Suprapubic skin (tissue), 4 donors: ENCODE measurements at regions not wholly inside any gene's neighbourhood (a gene's known extent, or its start where the extent isn't known, plus 50 kb on each side); places are given as distances from the start of the nearest gene placed in this dataset.

Experiments used
- DNase-seq, 2 donors: peaks; one replicate each; pipeline ENCODE4 v3.0.0-alpha.2; 2019; ENCODE audit warnings: low spot score in 2 of 2
- H3K27ac ChIP-seq: fragments of 200-600 bp; sonication (generic); one replicate; pipeline ENCODE4 v1.5.1; 2019
- H3K27me3 ChIP-seq: fragments of 200-600 bp; sonication (generic); one replicate; pipeline ENCODE4 v1.5.1; 2019
- H3K36me3 ChIP-seq: fragments of 200-600 bp; sonication (generic); one replicate; pipeline ENCODE4 v1.5.1; 2019
- H3K4me1 ChIP-seq: fragments of 200-600 bp; sonication (generic); one replicate; pipeline ENCODE4 v1.5.1; 2019
- H3K4me3 ChIP-seq: fragments of 200-600 bp; sonication (generic); one replicate; pipeline ENCODE4 v1.5.1; 2019; ENCODE audit warnings: mild to moderate bottlenecking
- H3K9me3 ChIP-seq: fragments of 200-600 bp; sonication (generic); one replicate; pipeline ENCODE4 v1.5.1; 2019
- CTCF ChIP-seq, 2 donors: fragments of 200-600 bp in 1 of 2; fragments of 450-650 bp in 1 of 2; sonication (generic) in 1 of 2; IDR thresholded peaks; one replicate each; pipeline ENCODE4 v1.5.1; 2016 to 2019; ENCODE audit warnings: antibody characterized with exemption in 2 of 2, mild to moderate bottlenecking in 1 of 2, moderate library complexity in 1 of 2
- EP300 ChIP-seq: sonication (generic); formaldehyde crosslinking; IDR thresholded peaks from one replicate; pipeline ENCODE4 v1.6.1; 2017; ENCODE audit warnings: antibody characterized with exemption
- POLR2A ChIP-seq, 2 donors: fragments of 450-650 bp; IDR thresholded peaks; one replicate each; pipeline ENCODE4 v1.6.1; 2017; ENCODE audit warnings: antibody characterized with exemption in 2 of 2, mild to moderate bottlenecking in 2 of 2, moderate library complexity in 2 of 2
- POLR2AphosphoS5 ChIP-seq, 3 donors: sonication (generic); formaldehyde crosslinking; IDR thresholded peaks; one replicate each; pipeline ENCODE4 v1.6.1; 2017; ENCODE audit warnings: antibody characterized with exemption in 3 of 3
- WGBS: methylation state at CpG from one replicate; pipeline ENCODE4 v1.1.5; 2018; 5-methylcytosine and 5-hydroxymethylcytosine counted together

GRCh38 chr12:61999311-61999710 lies 260.9 kb upstream of the USP15 start:
- H3K4me1 ChIP-seq, result no peaks in the 10 kb centered on the region
- no peaks in the 10 kb centered on the region for H3K36me3 ChIP-seq
- TF ChIP-seq POLR2A (IDR thresholded peaks at IDR 0.05) (no peak), EP300 (no peak), CTCF (IDR thresholded peaks at IDR 0.05) (no peak), POLR2AphosphoS5 (IDR thresholded peaks at IDR 0.05) (no peak)
- DNase-seq, result no peak
- H3K27me3 ChIP-seq, result no peaks in the 10 kb centered on the region
- WGBS, result 63% methylated on average over 4 of the region's 4 CpGs
- H3K27ac ChIP-seq, result no peak overlapping the region
- H3K4me3 ChIP-seq, result no peak overlapping the region
- H3K9me3 ChIP-seq, result no peaks in the 10 kb centered on the region

GRCh38 chr12:62001424-62001823 lies 258.8 kb upstream of the USP15 start:
- Histone ChIP-seq H3K27me3 (no peaks in the 10 kb centered on the region), H3K36me3 (no peaks in the 10 kb centered on the region), H3K27ac (no peak overlapping the region), H3K4me1 (no peaks in the 10 kb centered on the region), H3K4me3 (no peak overlapping the region), H3K9me3 (no peaks in the 10 kb centered on the region)
- DNase-seq, result no peak
- 95% methylated on average over 6 of the region's 6 CpGs for WGBS
- TF ChIP-seq POLR2A (IDR thresholded peaks at IDR 0.05) (no peak), POLR2AphosphoS5 (IDR thresholded peaks at IDR 0.05) (no peak), EP300 (no peak), CTCF (IDR thresholded peaks at IDR 0.05) (no peak)

- no peaks in the 10 kb centered on the region for H3K4me1 ChIP-seq
- no peak overlapping the region for H3K4me3 ChIP-seq
- no peak for TF ChIP-seq POLR2AphosphoS5 (IDR thresholded peaks at IDR 0.05)
- no peak for TF ChIP-seq CTCF (IDR thresholded peaks at IDR 0.05)
- TF ChIP-seq EP300, result no peak
- TF ChIP-seq POLR2A (IDR thresholded peaks at IDR 0.05), result no peak
- 86% methylated on average over 1 of the region's 1 CpG for WGBS
- H3K27me3 ChIP-seq, result no peaks in the 10 kb centered on the region
- DNase-seq, result no peak
- no peaks in the 10 kb centered on the region for H3K36me3 ChIP-seq
- no peaks in the 10 kb centered on the region for H3K9me3 ChIP-seq
- H3K27ac ChIP-seq, result no peak overlapping the region
These were observed 257.0 kb upstream of the USP15 start for GRCh38 chr12:62003226-62003625.

GRCh38 chr12:62003701-62004100 lies 256.5 kb upstream of the USP15 start:
- no peak for TF ChIP-seq EP300
- TF ChIP-seq CTCF (IDR thresholded peaks at IDR 0.05), result no peak
- no peak for TF ChIP-seq POLR2AphosphoS5 (IDR thresholded peaks at IDR 0.05)
- no peak for TF ChIP-seq POLR2A (IDR thresholded peaks at IDR 0.05)
- WGBS, result 27% methylated on average over 2 of the region's 2 CpGs
- no peak overlapping the region for H3K27ac ChIP-seq
- DNase-seq, result no peak
- no peaks in the 10 kb centered on the region for H3K9me3 ChIP-seq
- H3K4me3 ChIP-seq, result no peak overlapping the region
- H3K36me3 ChIP-seq, result no peaks in the 10 kb centered on the region
- no peaks in the 10 kb centered on the region for H3K27me3 ChIP-seq
- no peaks in the 10 kb centered on the region for H3K4me1 ChIP-seq

- 87% methylated on average over 2 of the region's 2 CpGs for WGBS
- Histone ChIP-seq H3K9me3 (no peaks in the 10 kb centered on the region), H3K36me3 (no peaks in the 10 kb centered on the region), H3K27me3 (no peaks in the 10 kb centered on the region), H3K27ac (no peak overlapping the region), H3K4me1 (no peaks in the 10 kb centered on the region), H3K4me3 (no peak overlapping the region)
- DNase-seq, result no peak
- TF ChIP-seq CTCF (IDR thresholded peaks at IDR 0.05), result no peak
- TF ChIP-seq EP300, result no peak
These were observed 254.6 kb upstream of the USP15 start for GRCh38 chr12:62005615-62006014.
